SK-N-SH treated with all-trans-retinoic acid at 6 μM for 48 hours (cell line): ENCODE measurements at regions not wholly inside any gene's neighbourhood (a gene's known extent, or its start where the extent isn't known, plus 50 kb on each side); places are given as distances from the start of the nearest gene placed in this dataset.

Experiments used
- ATAC-seq: fragments of 200-7000 bp; cut with Tn5 transposase; 3 replicates; pipeline ENCODE4 v1.9.1; 2020; ENCODE audit warnings: mild to moderate bottlenecking, moderate library complexity
- ARNTL ChIP-seq: fragments of 450-650 bp; formaldehyde crosslinking; IDR thresholded peaks from 2 replicates; pipeline ENCODE4 v1.5.0; 2020; ENCODE audit warnings: low read depth, mild to moderate bottlenecking, moderate library complexity, borderline replicate concordance
- CSDC2 ChIP-seq: fragments of 250-450 bp; sonication (Bioruptor Pico); IDR thresholded peaks from 2 replicates; pipeline ENCODE4 v1.5.0; 2020; ENCODE audit warnings: mild to moderate bottlenecking, moderate library complexity
- ESRRG ChIP-seq: fragments of 250-450 bp; sonication (Bioruptor Pico); IDR thresholded peaks from 2 replicates; pipeline ENCODE4 v1.6.1; 2021; ENCODE audit warnings: mild to moderate bottlenecking
- GLIS3 ChIP-seq: fragments of 250-450 bp; sonication (Bioruptor Pico); IDR thresholded peaks from 2 replicates; pipeline ENCODE4 v1.5.0; 2020; ENCODE audit warnings: mild to moderate bottlenecking, moderate library complexity
- ISL1 ChIP-seq: fragments of 250-450 bp; sonication (Bioruptor Pico); IDR thresholded peaks from 2 replicates; pipeline ENCODE4 v2.1.2; 2022; ENCODE audit warnings: mild to moderate bottlenecking, moderate library complexity
- OSR1 ChIP-seq: fragments of 250-450 bp; sonication (Bioruptor Pico); IDR thresholded peaks from 2 replicates; pipeline ENCODE4 v1.8.0; 2022; ENCODE audit warnings: moderate library complexity, mild to moderate bottlenecking, inconsistent platforms
- PPARA ChIP-seq: fragments of 250-450 bp; sonication (Bioruptor Pico); IDR thresholded peaks from 2 replicates; pipeline ENCODE4 v1.5.0; 2020; ENCODE audit warnings: mild to moderate bottlenecking, borderline replicate concordance
- RARB ChIP-seq: fragments of 250-450 bp; sonication (Bioruptor Pico); IDR thresholded peaks from 2 replicates; pipeline ENCODE4 v1.8.0; 2021; ENCODE audit warnings: mild to moderate bottlenecking, moderate library complexity
- SNAI2 ChIP-seq: fragments of 250-450 bp; sonication (Bioruptor Pico); IDR thresholded peaks from 2 replicates; pipeline ENCODE4 v1.5.0; 2020; ENCODE audit warnings: mild to moderate bottlenecking, moderate library complexity
- TCF4 ChIP-seq: fragments of 250-450 bp; sonication (Bioruptor Pico); IDR thresholded peaks from 2 replicates; pipeline ENCODE4 v1.8.0; 2021; ENCODE audit warnings: mild to moderate bottlenecking, moderate library complexity, borderline replicate concordance
- TOX ChIP-seq: fragments of 250-450 bp; sonication (Bioruptor Pico); IDR thresholded peaks from 2 replicates; pipeline ENCODE4 v1.8.0; 2021; ENCODE audit warnings: mild to moderate bottlenecking, moderate library complexity, borderline replicate concordance
- ZC3H10 ChIP-seq: fragments of 250-450 bp; sonication (Bioruptor Pico); IDR thresholded peaks from 2 replicates; pipeline ENCODE4 v1.5.1; 2021; ENCODE audit warnings: mild to moderate bottlenecking, moderate library complexity
- ZFP3 ChIP-seq: fragments of 250-450 bp; sonication (Bioruptor Pico); IDR thresholded peaks from 2 replicates; pipeline ENCODE4 v1.5.0; 2020; ENCODE audit warnings: mild to moderate bottlenecking, moderate library complexity
- ZNF565 ChIP-seq: fragments of 450-650 bp; formaldehyde crosslinking; conservative IDR thresholded peaks from 2 replicates; pipeline ENCODE4 v1.5.0; 2020; ENCODE audit warnings: low read depth, mild to moderate bottlenecking, moderate library complexity
- ZNF70 ChIP-seq: fragments of 450-650 bp; formaldehyde crosslinking; IDR thresholded peaks from 2 replicates; pipeline ENCODE4 v1.5.0; 2020; ENCODE audit warnings: mild to moderate bottlenecking, moderate library complexity
- TF ChIP-seq, protein P1 (sequence below): fragments of 250-450 bp; sonication (Bioruptor Pico); IDR thresholded peaks from 2 replicates; pipeline ENCODE4 v1.8.0; 2021; ENCODE audit warnings: low read depth, mild to moderate bottlenecking, moderate library complexity, borderline replicate concordance
- TF ChIP-seq, protein P2 (sequence below): fragments of 250-450 bp; sonication (Bioruptor Pico); IDR thresholded peaks from 2 replicates; pipeline ENCODE4 v1.5.1; 2020; ENCODE audit warnings: low read depth, mild to moderate bottlenecking, moderate library complexity
- TF ChIP-seq, protein P3 (sequence below): fragments of 250-450 bp; sonication (Bioruptor Pico); IDR thresholded peaks from 2 replicates; pipeline ENCODE4 v1.8.0; 2020; ENCODE audit warnings: mild to moderate bottlenecking, moderate library complexity, borderline replicate concordance
- TF ChIP-seq, protein P4 (sequence below): fragments of 250-450 bp; sonication (Bioruptor Pico); IDR thresholded peaks from 2 replicates; pipeline ENCODE4 v1.5.0; 2020; ENCODE audit warnings: mild to moderate bottlenecking, moderate library complexity
- TF ChIP-seq, protein P5 (sequence below): fragments of 250-450 bp; sonication (Bioruptor Pico); IDR thresholded peaks from 2 replicates; pipeline ENCODE4 v1.5.1; 2021; ENCODE audit warnings: mild to moderate bottlenecking, moderate library complexity

DNA sequence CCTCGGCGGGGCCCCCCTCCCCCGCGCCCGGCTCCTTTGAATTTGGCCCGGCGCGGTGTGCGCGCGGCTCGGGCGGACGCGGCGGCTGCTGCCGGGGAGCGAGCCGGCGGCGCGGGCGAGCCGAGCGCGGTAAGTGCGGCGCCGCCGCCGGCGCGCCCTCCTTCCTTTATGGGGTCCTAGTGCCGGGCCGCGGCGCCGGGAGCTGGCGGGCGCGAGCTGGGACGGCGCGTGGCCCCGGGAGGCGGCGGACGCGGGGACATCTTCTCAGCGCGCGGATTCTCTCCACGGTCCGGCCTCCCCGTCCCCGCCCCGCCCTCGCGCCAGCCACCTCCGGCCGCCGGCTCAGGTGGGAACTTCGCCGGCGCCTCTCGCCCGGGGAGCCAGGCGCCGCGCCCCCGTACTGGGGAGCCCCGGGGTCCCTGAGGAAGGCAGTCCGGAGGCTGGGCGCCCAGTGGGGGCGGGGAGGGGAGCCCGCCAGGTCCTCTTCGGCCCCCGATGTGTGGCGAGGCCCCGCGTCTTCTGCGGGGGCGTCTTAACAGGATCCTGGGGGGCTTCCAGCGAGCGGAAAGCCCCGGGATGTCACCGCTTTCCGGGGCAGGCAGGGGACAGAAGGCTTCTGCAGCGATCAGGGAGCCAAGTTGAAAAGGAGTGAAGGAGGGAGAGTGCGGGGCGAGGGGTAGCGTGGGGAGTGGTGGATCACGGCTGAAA, 98.4 kb upstream of the TENM3 start:
- no peak for TF ChIP-seq ARNTL (CRISPR knock-in tag)
- TF ChIP-seq, protein P1, sequence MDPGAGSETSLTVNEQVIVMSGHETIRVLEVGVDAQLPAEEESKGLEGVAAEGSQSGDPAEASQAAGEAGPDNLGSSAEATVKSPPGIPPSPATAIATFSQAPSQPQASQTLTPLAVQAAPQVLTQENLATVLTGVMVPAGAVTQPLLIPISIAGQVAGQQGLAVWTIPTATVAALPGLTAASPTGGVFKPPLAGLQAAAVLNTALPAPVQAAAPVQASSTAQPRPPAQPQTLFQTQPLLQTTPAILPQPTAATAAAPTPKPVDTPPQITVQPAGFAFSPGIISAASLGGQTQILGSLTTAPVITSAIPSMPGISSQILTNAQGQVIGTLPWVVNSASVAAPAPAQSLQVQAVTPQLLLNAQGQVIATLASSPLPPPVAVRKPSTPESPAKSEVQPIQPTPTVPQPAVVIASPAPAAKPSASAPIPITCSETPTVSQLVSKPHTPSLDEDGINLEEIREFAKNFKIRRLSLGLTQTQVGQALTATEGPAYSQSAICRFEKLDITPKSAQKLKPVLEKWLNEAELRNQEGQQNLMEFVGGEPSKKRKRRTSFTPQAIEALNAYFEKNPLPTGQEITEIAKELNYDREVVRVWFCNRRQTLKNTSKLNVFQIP (CRISPR knock-in tag), result no peak
- no peak for TF ChIP-seq ZNF565 (CRISPR knock-in tag)
- TF ChIP-seq PPARA, result no peak
- no peak for TF ChIP-seq TCF4
- TF ChIP-seq ZC3H10 (CRISPR knock-in tag), result no peak
- TF ChIP-seq OSR1 (CRISPR knock-in tag), result no peak
- no peak for TF ChIP-seq ESRRG (CRISPR knock-in tag)
- TF ChIP-seq, protein P2, sequence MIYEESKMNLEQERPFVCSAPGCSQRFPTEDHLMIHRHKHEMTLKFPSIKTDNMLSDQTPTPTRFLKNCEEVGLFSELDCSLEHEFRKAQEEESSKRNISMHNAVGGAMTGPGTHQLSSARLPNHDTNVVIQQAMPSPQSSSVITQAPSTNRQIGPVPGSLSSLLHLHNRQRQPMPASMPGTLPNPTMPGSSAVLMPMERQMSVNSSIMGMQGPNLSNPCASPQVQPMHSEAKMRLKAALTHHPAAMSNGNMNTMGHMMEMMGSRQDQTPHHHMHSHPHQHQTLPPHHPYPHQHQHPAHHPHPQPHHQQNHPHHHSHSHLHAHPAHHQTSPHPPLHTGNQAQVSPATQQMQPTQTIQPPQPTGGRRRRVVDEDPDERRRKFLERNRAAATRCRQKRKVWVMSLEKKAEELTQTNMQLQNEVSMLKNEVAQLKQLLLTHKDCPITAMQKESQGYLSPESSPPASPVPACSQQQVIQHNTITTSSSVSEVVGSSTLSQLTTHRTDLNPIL (CRISPR knock-in tag), result no peak
- TF ChIP-seq CSDC2, result no peak
- no peak for TF ChIP-seq GLIS3 (CRISPR knock-in tag)
- TF ChIP-seq, protein P3, sequence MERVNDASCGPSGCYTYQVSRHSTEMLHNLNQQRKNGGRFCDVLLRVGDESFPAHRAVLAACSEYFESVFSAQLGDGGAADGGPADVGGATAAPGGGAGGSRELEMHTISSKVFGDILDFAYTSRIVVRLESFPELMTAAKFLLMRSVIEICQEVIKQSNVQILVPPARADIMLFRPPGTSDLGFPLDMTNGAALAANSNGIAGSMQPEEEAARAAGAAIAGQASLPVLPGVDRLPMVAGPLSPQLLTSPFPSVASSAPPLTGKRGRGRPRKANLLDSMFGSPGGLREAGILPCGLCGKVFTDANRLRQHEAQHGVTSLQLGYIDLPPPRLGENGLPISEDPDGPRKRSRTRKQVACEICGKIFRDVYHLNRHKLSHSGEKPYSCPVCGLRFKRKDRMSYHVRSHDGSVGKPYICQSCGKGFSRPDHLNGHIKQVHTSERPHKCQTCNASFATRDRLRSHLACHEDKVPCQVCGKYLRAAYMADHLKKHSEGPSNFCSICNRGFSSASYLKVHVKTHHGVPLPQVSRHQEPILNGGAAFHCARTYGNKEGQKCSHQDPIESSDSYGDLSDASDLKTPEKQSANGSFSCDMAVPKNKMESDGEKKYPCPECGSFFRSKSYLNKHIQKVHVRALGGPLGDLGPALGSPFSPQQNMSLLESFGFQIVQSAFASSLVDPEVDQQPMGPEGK, result no peak
- peak; percentile 52 for ATAC-seq

DNA sequence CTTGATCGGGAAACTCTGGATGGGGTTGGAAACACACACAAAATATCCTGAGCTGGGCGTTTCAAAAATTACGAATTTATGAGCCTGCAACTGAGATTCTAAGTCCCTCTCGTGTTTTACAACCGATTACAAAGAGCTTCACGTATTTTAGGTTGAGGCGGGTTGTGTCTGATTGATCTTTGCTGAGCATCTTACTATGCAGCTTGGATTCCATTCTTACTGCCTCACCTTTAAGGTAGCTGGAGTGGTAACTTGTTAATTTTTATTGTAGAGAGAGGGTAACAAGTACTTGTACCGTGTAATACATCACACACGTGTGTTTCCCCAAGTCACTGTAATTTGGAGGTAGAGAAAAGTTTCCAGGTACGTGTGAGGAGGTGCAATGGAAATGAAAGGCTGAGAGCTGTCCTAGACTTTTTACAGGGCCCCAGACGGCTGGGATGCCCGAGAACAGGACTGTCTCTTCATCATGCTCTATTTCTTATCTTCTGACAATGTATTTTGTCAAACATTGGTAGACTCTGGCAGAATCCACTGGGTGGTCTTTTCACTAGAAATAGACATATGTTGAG, 97.8 kb upstream of the TENM3 start:
- ATAC-seq, result peak; percentile 16; the same call in 2 of the 3 replicates

More for the DNA sequence above, 97.8 kb upstream of the TENM3 start:
- TF ChIP-seq ZNF565 (CRISPR knock-in tag) (no peak), PPARA (no peak), ZFP3 (CRISPR knock-in tag) (no peak), ZNF70 (CRISPR knock-in tag) (no peak), SNAI2 (CRISPR knock-in tag) (no peak), GLIS3 (CRISPR knock-in tag) (no peak), CSDC2 (no peak), TOX (no peak), RARB (no peak), ZC3H10 (CRISPR knock-in tag) (no peak), ISL1 (no peak)
- TF ChIP-seq, protein P4, sequence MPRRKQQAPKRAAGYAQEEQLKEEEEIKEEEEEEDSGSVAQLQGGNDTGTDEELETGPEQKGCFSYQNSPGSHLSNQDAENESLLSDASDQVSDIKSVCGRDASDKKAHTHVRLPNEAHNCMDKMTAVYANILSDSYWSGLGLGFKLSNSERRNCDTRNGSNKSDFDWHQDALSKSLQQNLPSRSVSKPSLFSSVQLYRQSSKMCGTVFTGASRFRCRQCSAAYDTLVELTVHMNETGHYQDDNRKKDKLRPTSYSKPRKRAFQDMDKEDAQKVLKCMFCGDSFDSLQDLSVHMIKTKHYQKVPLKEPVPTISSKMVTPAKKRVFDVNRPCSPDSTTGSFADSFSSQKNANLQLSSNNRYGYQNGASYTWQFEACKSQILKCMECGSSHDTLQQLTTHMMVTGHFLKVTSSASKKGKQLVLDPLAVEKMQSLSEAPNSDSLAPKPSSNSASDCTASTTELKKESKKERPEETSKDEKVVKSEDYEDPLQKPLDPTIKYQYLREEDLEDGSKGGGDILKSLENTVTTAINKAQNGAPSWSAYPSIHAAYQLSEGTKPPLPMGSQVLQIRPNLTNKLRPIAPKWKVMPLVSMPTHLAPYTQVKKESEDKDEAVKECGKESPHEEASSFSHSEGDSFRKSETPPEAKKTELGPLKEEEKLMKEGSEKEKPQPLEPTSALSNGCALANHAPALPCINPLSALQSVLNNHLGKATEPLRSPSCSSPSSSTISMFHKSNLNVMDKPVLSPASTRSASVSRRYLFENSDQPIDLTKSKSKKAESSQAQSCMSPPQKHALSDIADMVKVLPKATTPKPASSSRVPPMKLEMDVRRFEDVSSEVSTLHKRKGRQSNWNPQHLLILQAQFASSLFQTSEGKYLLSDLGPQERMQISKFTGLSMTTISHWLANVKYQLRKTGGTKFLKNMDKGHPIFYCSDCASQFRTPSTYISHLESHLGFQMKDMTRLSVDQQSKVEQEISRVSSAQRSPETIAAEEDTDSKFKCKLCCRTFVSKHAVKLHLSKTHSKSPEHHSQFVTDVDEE, result no peak
- TF ChIP-seq, protein P1 (CRISPR knock-in tag), result no peak
- TF ChIP-seq, protein P5, sequence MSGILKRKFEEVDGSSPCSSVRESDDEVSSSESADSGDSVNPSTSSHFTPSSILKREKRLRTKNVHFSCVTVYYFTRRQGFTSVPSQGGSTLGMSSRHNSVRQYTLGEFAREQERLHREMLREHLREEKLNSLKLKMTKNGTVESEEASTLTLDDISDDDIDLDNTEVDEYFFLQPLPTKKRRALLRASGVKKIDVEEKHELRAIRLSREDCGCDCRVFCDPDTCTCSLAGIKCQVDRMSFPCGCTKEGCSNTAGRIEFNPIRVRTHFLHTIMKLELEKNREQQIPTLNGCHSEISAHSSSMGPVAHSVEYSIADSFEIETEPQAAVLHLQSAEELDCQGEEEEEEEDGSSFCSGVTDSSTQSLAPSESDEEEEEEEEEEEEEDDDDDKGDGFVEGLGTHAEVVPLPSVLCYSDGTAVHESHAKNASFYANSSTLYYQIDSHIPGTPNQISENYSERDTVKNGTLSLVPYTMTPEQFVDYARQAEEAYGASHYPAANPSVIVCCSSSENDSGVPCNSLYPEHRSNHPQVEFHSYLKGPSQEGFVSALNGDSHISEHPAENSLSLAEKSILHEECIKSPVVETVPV, result no peak
